Ramos (cell line): ENCODE measurements at regions not wholly inside any gene's neighbourhood (a gene's known extent, or its start where the extent isn't known, plus 50 kb on each side); places are given as distances from the start of the nearest gene placed in this dataset.

Experiments used
- in situ Hi-C: fragments of 300-500 bp; cut with MboI; formaldehyde crosslinking; loops from one replicate; pipeline ENCODE4 v1.14.3; 2022; ENCODE audit warnings: low sequenced_read_pairs; ENCODE audit not compliant: unreplicated experiment

DNA sequence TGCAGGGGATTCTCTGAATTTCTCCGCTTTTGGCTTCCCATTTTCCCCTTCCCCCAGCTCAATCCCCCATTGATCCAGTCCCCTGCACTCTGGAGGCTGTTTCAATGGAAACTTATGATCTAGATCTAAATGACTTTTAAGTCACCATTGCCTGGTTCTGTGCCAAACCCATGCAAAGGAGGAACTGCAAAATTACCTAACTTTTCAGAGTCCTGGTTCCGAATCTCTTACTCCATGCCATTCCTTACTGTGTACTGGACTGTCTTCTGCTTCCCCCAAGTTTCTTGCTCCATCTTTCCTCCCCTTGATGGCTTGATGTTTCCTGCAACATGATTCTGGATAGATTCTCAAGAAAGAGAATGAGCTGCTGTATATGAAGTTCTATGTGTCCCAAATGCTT, 327.8 kb downstream of the MIAT start:
- in situ Hi-C loops, result no loop called here

DNA sequence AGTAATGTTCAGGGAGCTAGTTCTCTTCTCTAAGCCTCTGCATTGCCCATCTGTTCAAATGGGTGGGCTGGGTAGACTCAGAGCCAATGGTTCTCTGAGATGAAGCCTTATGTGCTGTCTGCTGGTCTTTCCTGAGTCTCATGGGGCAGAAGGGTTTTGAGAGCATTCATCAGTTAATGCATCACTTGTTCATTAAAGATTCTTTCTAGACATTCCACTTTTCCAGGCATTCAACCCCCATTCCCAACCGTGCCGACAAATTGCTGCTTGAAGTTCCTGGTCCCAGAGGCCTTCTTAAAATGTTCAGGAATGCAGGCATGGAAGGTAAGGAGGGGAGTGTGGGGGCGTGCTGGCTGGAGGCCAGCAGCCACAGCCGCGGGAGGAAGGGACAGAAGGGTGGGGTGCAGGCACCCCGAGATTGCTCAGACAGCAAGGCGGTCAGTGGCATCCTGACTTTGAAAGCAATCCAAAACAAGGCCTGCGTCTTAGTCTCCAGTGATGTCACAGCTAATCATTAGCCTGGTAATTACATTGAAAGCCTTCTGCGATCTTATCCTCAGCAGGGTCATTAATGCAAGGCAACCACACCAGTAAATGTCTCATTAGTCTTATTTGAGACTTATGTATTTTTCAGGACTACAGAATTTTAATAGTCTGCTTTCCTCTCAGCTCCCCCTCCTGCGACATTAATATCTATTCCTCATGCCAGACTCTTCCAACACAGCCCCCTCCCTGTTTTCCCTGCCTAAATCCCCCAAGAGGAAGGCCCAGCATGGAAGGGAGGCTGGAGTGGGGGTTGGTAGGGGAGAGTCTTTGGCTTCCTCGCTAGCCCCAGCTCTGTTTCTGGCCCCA, 328.8 kb downstream of the MIAT start:
- in situ Hi-C loops, result no loop called here

DNA sequence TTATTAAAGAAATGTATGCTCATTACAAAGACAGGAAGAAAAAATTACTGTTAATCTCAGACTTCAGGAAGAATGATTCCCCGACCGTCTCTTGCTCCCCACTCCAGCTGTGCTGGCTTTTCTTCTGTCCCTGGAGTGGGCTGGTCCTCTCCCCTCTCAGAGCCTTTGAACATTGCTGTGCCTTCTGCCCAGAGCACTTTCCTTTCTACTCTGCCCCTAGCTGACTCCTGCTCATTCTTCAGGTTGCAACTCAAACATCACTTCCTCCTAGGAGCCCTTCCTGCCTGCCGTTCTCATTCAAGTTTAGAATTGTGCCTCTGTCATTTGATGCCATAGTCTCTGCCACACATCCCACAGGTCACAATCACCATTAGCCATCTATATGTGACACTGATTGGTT, 329.5 kb downstream of the MIAT start:
- in situ Hi-C loops, result no loop called here

DNA sequence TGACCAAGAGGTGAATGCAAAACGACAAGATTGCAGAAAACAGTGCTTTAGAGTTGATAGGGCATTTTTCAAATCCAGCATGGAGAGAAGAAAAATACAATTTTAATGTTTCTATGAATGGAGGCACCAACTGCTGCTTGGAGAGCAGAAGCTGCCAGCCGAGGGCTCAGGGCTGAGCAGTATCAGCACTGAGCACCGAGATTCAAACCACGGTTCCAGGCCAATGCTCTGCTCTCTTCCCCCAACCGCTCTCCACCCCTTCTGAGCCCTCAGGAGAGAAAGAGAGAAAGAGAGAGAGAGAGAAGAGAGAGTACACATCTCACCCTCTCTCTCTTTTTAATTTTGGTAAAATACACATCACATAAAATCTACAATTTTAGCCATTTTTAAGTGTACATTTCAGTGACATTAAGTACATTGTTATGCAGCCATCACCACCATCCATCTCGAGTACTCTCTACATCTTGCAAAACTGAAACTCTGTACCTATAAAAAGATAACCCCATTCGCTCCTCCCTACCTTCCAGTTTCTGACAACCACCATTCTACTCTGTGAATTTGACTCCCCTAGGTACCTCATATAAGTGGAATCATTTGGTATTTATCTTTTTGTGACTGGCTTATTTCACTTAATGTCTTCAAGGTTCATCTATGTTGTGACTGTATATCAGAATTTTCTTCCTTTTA, 333.3 kb downstream of the MIAT start:
- in situ Hi-C loops, result no loop called here

DNA sequence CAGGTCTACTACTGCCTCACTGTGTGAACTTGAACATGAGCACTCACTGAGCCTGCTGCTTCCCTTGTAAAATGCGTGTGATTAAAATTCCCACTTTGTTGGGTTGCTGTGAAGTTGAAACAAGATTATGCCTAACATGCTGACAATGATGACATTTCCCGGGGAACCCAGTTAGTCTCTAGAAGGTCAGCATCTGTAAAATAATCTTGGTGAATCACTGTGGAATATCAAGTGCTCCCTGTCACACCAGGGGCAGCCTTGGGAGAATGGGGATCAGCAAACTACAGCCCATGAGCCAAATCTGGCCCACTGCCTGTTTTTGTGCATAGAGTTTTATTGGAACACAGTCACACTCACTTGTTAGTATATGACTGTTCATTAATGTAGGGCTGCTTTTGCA, 335.2 kb downstream of the MIAT start:
- in situ Hi-C loops, result no loop called here

DNA sequence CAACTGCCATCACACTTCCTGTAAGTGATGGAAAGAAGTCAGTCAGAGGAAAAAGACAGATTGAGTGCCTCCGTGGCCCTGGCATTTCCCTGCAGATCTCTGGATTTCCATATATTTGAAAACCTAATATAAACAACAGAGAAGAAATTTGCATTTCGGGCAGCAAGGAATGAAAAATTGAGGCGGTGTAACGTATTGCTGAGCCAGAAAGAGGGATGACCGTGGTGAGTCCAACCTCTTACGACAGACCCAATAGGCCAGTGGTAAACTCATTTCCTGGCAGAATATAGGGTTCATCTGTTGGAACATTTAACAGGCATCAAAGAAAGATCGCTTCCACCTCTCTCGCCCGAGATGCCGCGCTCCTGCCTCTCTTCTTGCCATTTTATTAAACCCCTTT, 336.5 kb downstream of the MIAT start:
- in situ Hi-C loops, result no loop called here

DNA sequence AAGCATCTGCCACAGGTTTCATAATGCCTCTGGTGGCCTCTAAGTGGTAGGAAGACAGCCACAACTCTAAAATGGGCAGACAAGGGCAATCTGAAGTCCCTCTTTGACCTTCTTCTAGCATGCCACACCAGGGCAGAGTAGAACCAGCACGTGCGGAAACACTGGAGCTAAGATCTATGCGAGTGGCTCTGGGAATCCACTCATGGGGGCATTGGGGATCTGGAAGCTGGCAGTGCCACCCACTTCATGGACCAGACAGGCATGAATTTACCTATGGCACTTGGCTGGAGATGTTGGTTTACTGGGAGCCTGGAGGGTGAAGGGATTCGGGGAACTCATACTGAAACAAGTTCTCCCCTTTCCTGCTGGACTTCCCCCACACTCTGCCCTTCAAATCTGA, 337.4 kb downstream of the MIAT start:
- in situ Hi-C loops, result no loop called here

DNA sequence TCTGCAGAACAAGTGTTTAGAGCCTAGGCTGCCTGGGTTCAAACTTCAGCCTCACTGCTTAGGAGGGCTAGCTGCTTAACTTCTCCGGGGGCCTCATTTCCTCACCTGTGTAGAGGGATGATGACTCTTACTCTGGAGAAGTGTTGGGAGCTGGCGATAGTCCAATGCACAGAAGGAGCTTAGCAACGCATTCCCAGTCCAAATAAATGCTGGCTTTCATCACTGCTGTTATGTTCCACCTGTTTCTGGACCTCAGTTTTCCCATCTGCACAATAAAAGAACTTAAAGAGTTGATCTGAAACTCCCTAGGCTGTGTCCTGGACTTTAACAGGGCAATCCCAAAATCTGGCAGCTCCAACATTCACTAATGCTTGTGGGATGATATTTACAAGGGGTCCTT, 337.8 kb downstream of the MIAT start:
- in situ Hi-C loops, result no loop called here

DNA sequence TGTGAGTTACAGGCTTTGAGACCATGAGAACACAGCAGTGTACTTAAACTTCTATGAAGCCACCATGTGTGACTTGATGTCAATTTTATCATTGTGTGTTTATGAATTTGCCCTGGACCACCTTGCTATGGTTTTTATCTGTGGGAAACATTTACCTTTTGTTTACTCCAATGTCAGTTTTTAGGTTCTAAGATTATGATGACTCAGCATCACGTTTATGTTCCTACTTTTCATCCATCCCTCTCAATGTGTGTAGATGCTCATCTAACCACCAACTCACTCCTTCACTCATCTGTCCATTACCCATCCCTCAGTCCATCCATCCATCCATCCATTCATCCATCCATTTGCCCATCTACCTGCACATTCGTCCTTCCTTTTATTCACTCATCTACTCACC, 338.8 kb downstream of the MIAT start:
- in situ Hi-C loops, result no loop called here

DNA sequence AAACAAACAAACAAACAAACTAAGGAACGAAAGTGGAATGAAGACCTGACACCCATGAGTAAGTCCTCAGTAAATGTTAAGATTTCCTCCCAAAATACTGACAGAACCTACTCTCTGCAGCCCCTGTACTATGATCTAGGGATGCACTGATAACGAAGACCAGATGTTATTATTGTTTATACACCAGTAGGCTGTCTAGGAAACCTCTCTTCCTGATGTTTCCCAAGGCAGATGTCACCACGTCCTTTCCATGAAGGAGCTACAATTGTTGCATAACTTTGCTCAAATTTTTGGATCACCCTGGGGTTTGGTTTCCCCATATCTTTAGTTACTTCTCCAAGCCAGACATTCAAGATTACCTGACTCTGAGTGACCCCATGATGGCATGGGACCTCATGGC, 340.7 kb downstream of the MIAT start:
- in situ Hi-C loops, result no loop called here

DNA sequence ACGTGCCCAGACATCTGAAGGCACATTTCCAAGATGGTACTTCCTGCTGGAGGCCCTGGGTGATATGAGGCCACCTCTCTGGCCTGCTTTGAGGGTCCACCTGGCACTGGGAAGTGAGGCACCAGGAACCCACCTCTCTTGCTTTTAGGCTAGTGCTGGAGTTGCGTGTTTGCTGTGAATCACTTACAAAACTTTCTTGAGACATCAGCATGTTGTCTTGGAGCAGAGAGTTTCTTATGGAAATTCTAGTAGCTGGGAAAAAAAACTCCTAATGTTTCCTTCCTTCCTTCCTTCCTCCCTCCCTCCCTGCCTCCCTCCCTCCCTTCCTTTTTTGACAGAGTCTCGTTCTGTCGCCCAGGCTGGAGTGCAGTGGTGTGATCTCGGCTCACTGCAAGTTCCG, 341.3 kb downstream of the MIAT start:
- in situ Hi-C loops, result no loop called here

DNA sequence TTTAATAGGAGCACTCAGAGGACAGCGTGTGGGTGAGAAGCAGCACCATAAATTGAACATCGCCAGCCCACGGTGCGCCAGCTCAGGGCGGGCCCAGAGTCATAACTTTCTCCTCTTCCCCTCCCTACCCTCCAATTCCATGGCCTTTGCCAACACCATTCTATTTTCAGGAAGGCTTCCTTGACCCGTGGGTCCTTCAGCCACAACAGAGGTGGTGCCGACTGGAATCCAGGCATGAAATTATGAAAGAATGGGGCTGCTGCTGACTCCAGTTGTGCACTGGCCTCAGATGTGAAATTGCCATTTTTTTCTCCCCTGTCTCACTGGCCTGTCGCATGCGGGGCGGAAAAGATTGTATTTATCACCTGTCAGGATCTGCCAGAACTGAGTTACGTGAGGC, 345.9 kb downstream of the MIAT start:
- in situ Hi-C loops, result no loop called here

DNA sequence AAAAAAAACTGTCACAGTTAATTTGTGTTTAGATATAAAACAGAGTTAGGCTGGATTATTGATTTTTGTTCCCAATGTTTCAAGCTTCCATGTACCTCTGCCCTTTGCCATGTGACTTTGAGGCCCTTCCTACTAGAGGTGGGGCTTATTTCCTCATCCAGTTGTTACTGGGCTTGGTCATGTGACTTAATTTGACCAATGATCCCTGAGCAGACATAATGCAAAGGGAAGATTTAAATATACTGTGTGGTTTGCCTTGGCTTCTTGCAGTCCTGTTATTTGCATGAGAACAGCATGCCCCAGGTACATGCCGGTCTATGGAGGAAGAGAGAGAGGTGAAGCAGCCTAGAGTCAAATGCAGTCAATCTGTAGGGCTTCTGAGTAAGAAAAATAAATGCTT, 347.0 kb downstream of the MIAT start:
- in situ Hi-C loops, result no loop called here

DNA sequence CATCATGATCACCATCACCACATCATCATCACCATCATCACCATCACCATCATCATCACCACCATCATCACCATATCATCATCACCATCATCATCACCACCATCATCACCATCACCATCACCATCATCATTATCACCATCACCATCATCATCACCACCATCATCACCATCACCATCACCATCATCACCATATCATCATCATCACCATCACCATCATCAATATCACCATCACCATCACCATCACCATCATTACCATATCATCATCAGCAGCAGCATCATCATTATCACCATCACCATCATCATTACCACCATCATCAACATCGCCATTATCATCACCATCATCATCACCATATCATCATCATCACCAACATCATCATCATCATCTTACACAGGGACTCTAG, 351.1 kb downstream of the MIAT start:
- in situ Hi-C loops, result no loop called here

DNA sequence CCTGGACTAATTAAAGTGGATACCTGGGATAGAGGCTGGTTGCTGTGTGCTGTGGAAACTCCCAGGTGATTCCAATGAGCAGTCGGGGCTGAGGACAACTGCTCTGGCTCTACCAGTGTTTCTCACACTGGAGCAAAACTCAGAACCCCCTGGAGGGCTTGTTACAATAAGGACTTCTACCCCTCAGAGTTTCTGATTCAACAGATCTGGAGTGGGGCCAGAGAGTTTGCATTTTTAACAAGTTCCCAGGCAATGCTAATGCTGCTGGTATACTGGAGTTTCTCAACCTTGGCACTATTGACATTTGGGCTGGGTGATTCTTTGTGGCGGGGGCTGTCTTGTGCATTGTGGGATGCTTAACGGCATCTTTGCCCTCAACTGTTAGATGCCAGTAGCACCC, 353.7 kb downstream of the MIAT start:
- in situ Hi-C loops, result no loop called here

DNA sequence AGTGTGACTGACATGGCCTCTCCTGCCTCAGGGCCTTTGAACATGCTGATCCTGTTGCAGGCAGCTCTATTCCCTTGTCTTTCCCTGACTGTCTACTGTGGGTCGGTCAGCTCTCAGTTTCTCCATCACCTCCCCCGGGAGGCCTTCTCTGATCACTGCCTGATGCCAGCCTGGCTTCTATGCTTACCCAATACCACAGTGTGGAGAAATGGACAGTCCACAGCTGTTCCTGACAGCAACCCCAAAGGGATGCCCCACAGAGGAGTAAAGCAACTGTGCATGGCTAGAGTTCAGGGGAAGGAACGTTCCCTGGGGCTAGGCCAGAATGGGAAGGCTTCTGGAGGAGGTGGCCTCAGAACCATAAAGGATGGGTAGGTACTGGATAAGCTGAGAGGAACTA, 354.3 kb downstream of the MIAT start:
- in situ Hi-C loops, result no loop called here

DNA sequence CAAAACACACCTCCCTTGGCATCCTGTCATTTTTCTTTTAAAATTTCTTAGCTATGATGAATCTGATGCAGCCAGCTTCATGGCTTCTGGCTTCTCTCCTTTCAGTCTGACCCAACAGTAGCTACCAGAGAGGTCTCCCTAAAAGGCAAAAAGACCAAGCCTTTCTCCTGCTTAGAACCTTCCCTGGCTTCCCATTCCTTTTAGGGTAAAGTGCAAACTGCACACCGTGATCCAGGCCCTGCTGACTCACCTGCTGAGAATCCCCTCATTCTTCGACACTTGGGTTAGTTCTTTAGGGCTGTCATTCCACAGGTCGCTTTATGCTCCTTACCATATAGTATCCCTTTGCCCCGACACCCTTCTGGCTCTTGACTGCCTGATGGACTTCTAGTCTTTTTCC, 362.4 kb downstream of the MIAT start:
- in situ Hi-C loops, result no loop called here

DNA sequence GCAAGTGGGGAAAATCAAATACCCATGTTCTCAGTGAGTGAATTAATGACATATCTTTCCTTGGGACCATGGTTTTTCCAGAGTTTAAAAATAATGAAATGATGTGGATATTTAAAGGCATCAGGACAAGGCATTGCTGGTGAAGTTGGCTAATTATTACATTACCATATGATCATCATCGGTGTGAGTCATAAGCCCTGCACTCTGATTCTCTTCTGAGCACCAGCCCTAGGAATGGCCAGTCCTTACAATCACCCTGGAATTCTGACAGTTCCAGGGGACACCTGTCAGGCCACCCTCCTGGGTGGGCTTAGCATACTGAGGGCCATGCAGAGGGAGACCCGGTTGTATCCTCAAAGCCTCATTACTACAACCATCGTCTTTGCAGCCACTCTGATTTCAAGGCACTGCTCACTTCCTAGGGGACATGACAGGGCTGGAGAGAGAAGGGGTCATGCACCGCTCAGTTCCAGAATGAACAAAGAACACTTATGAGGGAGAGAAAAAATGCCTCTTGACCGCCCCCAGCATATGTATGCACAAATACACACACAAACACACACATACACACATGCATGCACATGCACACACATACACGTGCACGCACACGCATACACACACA, 365.0 kb downstream of the MIAT start:
- in situ Hi-C loops, result no loop called here

DNA sequence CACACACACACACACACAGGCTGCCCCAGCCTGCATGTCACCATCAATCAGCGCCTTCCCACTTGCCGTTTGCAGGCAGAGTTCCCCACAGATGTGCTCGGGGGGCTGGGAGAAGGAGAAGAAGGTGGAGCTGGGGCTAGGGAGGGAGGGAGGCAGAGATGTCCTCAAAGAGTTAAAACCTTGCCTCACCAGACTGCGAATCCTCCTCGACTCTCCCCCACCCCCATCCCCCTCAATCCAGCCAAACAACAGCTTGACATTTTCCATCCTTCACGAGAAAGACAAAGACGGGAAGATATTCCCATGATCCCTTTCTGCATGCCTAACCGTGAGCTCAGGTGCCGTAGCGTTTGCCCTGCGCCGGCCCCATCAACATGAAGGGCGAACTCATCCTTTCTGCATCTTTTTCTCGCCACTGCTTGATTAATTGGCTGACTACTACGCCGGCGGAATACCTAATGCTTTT, 365.5 kb downstream of the MIAT start:
- in situ Hi-C loops, result no loop called here

DNA sequence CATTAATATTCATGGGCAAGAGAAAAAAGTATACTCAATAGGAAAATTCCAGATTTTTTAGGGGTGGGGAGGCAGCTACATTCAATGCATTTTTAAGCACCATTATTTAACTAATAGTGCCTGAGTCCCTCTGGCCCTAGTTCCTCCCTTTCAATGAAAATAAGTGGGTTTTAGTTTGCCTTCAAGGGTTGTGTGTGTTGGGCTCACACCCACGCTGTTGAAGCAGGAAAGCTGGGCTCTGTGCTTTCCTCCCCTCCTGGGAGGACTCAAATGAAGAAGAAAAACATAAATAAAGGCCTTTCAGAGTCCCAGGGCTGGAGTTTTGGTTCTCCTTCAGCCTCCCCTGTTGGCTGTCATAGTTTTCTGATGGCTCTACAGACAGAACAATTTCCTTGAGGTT, 366.2 kb downstream of the MIAT start:
- in situ Hi-C loops, result no loop called here

DNA sequence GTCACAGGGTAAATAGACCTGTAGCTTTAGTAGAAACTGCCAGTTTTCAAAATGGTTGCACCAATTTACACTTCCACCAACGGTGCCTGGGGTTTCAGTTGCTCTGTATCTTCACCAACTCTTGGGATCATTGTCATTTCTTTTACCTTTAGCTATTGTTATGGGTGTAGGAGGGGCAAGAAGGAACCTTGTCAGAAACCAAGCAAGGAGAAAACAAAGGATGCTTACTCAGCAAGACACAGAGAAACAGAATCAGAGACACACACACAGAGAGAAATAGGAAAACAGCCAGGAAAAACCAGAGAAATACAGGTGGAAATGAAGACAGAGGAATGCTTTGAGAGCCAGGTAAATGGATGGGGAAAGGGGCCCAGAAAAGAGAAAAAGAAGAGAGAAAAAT, 367.6 kb downstream of the MIAT start:
- in situ Hi-C loops, result no loop called here
